ENCODE measurements at regions not wholly inside any gene's neighbourhood (a gene's known extent, or its start where the extent isn't known, plus 50 kb on each side); places are given as distances from the start of the nearest gene placed in this dataset.

DNA sequence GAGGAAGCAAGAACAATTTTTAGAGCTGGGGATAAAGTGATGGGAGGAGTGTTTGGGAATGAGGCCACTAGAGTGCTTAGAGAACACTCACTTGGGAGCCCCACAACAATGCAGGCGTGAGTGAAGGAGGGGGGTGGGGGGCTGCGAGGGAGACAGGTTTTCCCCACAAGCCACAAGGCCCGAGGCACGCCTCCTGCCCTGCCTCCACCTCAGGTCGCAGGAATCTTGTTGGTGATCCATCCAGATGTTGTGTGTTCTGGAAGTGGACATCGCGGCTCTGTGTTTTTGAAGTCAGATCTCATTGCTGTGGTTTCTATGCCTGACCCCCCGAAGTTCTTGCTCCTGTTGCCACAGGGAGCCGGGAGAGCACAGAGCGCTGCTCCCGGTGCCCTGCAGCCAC lies 178.0 kb upstream of the BMPER start:
- no peak overlapping the region for H3K4me2 ChIP-seq (ENCODE audit: low read depth, low read length)
- BruUV-seq (replicated peaks): no TSS peak
- in situ Hi-C loops (cut with HindIII; ENCODE audit: extremely low pct_ligation_motif_present, low pct_unique_long_range_greater_than_20kb): no loop called here
- H3K9ac ChIP-seq (ENCODE audit: insufficient read depth, low read depth, low read length): no peak overlapping the region
- DNase-seq (ENCODE audit: low spot score): no peak
- FAIRE-seq: no peak
- intact Hi-C loops (cut with micrococcal nuclease; ENCODE audit: unreplicated experiment): no loop called here
- H3K36me3 ChIP-seq (replicated peaks in 1 of 2; ENCODE audit: control insufficient read depth in 1 of 2, insufficient read depth in 2 of 2, low read length in 2 of 2): no peaks in the 10 kb centered on the region
- peaks cover 31% of the 10 kb centered on the region for H3K4me1 ChIP-seq (ENCODE audit: insufficient read depth, low read length)
- POLR2A ChIA-PET: no interaction called here
- H4K20me1 ChIP-seq (ENCODE audit: insufficient read depth, low read length): no peaks in the 10 kb centered on the region
- no peak for ATAC-seq
- WGBS (ENCODE audit: low lambda C conversion rate): 69% methylated on average over 3 of the region's 11 CpGs
- H3K9me3 ChIP-seq (ENCODE audit: low read length): no peaks in the 10 kb centered on the region
- CTCF ChIA-PET (ENCODE audit: low intra/inter-chr PET ratio, low total read pairs): no interaction called here
- no peaks in the 10 kb centered on the region for H3K27me3 ChIP-seq (ENCODE audit: control insufficient read depth in 1 of 2, insufficient read depth in 2 of 2, low read length in 2 of 2)
- no peak overlapping the region for H3K27ac ChIP-seq (ENCODE audit: extremely low read length, insufficient read depth, low read length)
- no peaks in the 10 kb centered on the region for H3K79me2 ChIP-seq (ENCODE audit: insufficient read depth, low read length)
- no peak overlapping the region for H3K4me3 ChIP-seq (replicated peaks in 1 of 3; ENCODE audit: insufficient read depth in 1 of 3, low read depth in 2 of 3, low read length in 3 of 3)
- TF ChIP-seq, protein P1, sequence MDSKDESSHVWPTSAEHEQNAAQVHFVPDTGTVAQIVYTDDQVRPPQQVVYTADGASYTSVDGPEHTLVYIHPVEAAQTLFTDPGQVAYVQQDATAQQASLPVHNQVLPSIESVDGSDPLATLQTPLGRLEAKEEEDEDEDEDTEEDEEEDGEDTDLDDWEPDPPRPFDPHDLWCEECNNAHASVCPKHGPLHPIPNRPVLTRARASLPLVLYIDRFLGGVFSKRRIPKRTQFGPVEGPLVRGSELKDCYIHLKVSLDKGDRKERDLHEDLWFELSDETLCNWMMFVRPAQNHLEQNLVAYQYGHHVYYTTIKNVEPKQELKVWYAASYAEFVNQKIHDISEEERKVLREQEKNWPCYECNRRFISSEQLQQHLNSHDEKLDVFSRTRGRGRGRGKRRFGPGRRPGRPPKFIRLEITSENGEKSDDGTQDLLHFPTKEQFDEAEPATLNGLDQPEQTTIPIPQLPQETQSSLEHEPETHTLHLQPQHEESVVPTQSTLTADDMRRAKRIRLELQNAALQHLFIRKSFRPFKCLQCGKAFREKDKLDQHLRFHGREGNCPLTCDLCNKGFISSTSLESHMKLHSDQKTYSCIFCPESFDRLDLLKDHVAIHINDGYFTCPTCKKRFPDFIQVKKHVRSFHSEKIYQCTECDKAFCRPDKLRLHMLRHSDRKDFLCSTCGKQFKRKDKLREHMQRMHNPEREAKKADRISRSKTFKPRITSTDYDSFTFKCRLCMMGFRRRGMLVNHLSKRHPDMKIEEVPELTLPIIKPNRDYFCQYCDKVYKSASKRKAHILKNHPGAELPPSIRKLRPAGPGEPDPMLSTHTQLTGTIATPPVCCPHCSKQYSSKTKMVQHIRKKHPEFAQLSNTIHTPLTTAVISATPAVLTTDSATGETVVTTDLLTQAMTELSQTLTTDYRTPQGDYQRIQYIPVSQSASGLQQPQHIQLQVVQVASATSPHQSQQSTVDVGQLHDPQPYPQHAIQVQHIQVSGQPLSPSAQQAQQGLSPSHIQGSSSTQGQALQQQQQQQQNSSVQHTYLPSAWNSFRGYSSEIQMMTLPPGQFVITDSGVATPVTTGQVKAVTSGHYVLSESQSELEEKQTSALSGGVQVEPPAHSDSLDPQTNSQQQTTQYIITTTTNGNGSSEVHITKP (CRISPR knock-in tag; IDR thresholded peaks at IDR 0.05; ENCODE audit: low read depth): no peak
- TF ChIP-seq ZNF557 (CRISPR knock-in tag; IDR thresholded peaks at IDR 0.05) (no peak), CHD2 (IDR thresholded peaks at IDR 0.05; ENCODE audit: low read depth, low read length) (no peak), CEBPB (IDR thresholded peaks at IDR 0.05; ENCODE audit: borderline replicate concordance, low read depth, low read length) (no peak), PCBP2 (optimal IDR thresholded peaks at IDR 0.05; ENCODE audit: low read depth, low read length, poor library complexity, severe bottlenecking) (no peak), SMYD3 (CRISPR knock-in tag; IDR thresholded peaks at IDR 0.05) (no peak), ZFX (CRISPR knock-in tag; IDR thresholded peaks at IDR 0.05; ENCODE audit: low read depth) (no peak)
- TF ChIP-seq, protein P2, sequence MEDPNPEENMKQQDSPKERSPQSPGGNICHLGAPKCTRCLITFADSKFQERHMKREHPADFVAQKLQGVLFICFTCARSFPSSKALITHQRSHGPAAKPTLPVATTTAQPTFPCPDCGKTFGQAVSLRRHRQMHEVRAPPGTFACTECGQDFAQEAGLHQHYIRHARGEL (CRISPR knock-in tag; IDR thresholded peaks at IDR 0.05): no peak
- TF ChIP-seq, protein P3, sequence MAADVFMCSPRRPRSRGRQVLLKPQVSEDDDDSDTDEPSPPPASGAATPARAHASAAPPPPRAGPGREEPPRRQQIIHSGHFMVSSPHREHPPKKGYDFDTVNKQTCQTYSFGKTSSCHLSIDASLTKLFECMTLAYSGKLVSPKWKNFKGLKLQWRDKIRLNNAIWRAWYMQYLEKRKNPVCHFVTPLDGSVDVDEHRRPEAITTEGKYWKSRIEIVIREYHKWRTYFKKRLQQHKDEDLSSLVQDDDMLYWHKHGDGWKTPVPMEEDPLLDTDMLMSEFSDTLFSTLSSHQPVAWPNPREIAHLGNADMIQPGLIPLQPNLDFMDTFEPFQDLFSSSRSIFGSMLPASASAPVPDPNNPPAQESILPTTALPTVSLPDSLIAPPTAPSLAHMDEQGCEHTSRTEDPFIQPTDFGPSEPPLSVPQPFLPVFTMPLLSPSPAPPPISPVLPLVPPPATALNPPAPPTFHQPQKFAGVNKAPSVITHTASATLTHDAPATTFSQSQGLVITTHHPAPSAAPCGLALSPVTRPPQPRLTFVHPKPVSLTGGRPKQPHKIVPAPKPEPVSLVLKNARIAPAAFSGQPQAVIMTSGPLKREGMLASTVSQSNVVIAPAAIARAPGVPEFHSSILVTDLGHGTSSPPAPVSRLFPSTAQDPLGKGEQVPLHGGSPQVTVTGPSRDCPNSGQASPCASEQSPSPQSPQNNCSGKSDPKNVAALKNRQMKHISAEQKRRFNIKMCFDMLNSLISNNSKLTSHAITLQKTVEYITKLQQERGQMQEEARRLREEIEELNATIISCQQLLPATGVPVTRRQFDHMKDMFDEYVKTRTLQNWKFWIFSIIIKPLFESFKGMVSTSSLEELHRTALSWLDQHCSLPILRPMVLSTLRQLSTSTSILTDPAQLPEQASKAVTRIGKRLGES (CRISPR knock-in tag; IDR thresholded peaks at IDR 0.05; ENCODE audit: borderline replicate concordance): no peak
- TF ChIP-seq, protein P4, sequence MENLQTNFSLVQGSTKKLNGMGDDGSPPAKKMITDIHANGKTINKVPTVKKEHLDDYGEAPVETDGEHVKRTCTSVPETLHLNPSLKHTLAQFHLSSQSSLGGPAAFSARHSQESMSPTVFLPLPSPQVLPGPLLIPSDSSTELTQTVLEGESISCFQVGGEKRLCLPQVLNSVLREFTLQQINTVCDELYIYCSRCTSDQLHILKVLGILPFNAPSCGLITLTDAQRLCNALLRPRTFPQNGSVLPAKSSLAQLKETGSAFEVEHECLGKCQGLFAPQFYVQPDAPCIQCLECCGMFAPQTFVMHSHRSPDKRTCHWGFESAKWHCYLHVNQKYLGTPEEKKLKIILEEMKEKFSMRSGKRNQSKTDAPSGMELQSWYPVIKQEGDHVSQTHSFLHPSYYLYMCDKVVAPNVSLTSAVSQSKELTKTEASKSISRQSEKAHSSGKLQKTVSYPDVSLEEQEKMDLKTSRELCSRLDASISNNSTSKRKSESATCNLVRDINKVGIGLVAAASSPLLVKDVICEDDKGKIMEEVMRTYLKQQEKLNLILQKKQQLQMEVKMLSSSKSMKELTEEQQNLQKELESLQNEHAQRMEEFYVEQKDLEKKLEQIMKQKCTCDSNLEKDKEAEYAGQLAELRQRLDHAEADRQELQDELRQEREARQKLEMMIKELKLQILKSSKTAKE (CRISPR knock-in tag; IDR thresholded peaks at IDR 0.05; ENCODE audit: borderline replicate concordance): no peak
- no peak overlapping the region for H2AFZ ChIP-seq (ENCODE audit: low read length)

All from HepG2 (cell line).